ENCODE measurements at regions not wholly inside any gene's neighbourhood (a gene's known extent, or its start where the extent isn't known, plus 50 kb on each side); places are given as distances from the start of the nearest gene placed in this dataset.

DNA sequence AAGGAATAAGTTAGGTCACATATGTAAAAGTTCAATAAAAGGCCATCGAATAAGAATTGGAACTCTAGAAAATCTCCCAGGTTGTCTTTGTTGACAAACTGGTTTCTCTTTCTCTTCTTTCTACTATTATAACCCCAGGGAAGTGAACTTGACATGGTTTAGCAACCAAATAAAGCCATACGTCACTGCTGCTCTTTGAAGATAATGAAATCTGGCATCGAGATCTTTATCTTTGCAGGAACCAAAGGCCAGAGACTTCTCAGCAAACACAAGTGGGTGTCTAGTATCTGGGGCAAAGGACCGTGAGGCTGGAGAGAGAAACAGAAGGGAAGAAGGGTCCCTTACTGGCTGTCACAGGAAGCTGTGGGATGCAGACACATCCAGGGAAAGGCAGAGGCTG, 286.7 kb upstream of the CDYL start:
- Histone ChIP-seq H3K4me3 (ENCODE audit: low read depth, low read length) (no peak overlapping the region), H3K36me3 (ENCODE audit: control insufficient read depth, insufficient read depth, low read length) (no peaks in the 10 kb centered on the region), H3K27me3 (ENCODE audit: control insufficient read depth, insufficient read depth, low read length) (no peaks in the 10 kb centered on the region)
- POLR2A ChIA-PET = no interaction called here
- no peak for TF ChIP-seq CTCF (IDR thresholded peaks at IDR 0.05; ENCODE audit: insufficient read depth, low read depth, low read length)
- CTCF ChIA-PET = no interaction called here
- DNase-seq (ENCODE audit: low read depth) = no peak

GRCh38 chr6:4488389-4488788, 287.8 kb upstream of the CDYL start:
- ChIA-PET CTCF (no interaction called here), POLR2A (no interaction called here)
- H3K27me3 ChIP-seq (ENCODE audit: control insufficient read depth, insufficient read depth, low read length) = no peaks in the 10 kb centered on the region
- no peaks in the 10 kb centered on the region for H3K36me3 ChIP-seq (ENCODE audit: control insufficient read depth, insufficient read depth, low read length)
- H3K4me3 ChIP-seq (ENCODE audit: low read depth, low read length) = no peak overlapping the region
- no peak for DNase-seq (ENCODE audit: low read depth)
- TF ChIP-seq CTCF (IDR thresholded peaks at IDR 0.05; ENCODE audit: insufficient read depth, low read depth, low read length) = no peak

- Histone ChIP-seq H3K36me3 (ENCODE audit: control insufficient read depth, insufficient read depth, low read length) (no peaks in the 10 kb centered on the region), H3K4me3 (ENCODE audit: low read depth, low read length) (no peak overlapping the region), H3K27me3 (ENCODE audit: control insufficient read depth, insufficient read depth, low read length) (no peaks in the 10 kb centered on the region)
- TF ChIP-seq CTCF (IDR thresholded peaks at IDR 0.05; ENCODE audit: insufficient read depth, low read depth, low read length) = no peak
- ChIA-PET CTCF (interaction anchor here (1.6 kb wide), 1 partner anchor 11 kb away, joined by 5 read pairs; no protein-coding TSS in a partner anchor), POLR2A (no interaction called here)
- DNase-seq (ENCODE audit: low read depth) = no peak
Measured at GRCh38 chr6:4487538-4487937, 288.7 kb upstream of the CDYL start.

- Histone ChIP-seq H3K4me3 (ENCODE audit: low read depth, low read length) (no peak overlapping the region), H3K27me3 (ENCODE audit: control insufficient read depth, insufficient read depth, low read length) (no peaks in the 10 kb centered on the region), H3K36me3 (ENCODE audit: control insufficient read depth, insufficient read depth, low read length) (no peaks in the 10 kb centered on the region)
- no peak for TF ChIP-seq CTCF (IDR thresholded peaks at IDR 0.05; ENCODE audit: insufficient read depth, low read depth, low read length)
- DNase-seq (ENCODE audit: low read depth) = no peak
- ChIA-PET POLR2A (no interaction called here), CTCF (interaction anchor here (1.6 kb wide), 1 partner anchor 12 kb away, joined by 5 read pairs; no protein-coding TSS in a partner anchor)
Measured at GRCh38 chr6:4486568-4487315, 289.5 kb upstream of the CDYL start.

GRCh38 chr6:4485735-4486134, 290.5 kb upstream of the CDYL start:
- Histone ChIP-seq H3K27me3 (ENCODE audit: control insufficient read depth, insufficient read depth, low read length) (peaks cover 3% of the 10 kb centered on the region), H3K36me3 (ENCODE audit: control insufficient read depth, insufficient read depth, low read length) (no peaks in the 10 kb centered on the region), H3K4me3 (ENCODE audit: low read depth, low read length) (no peak overlapping the region)
- ChIA-PET CTCF (interaction anchor here (0.7 kb wide), 1 partner anchor 14 kb away, joined by 3 read pairs; no protein-coding TSS in a partner anchor), POLR2A (no interaction called here)
- TF ChIP-seq CTCF (IDR thresholded peaks at IDR 0.05; ENCODE audit: insufficient read depth, low read depth, low read length) = no peak
- no peak for DNase-seq (ENCODE audit: low read depth)
